ENCODE measurements at regions not wholly inside any gene's neighbourhood (a gene's known extent, or its start where the extent isn't known, plus 50 kb on each side); places are given as distances from the start of the nearest gene placed in this dataset.

- WGBS (ENCODE audit: insufficient coverage), result no CpG with 5 or more reads among the region's 2 CpGs
- H3K9me3 ChIP-seq (ENCODE audit: control extremely low read depth in 1 of 5, control insufficient read depth in 4 of 5, insufficient read depth in 2 of 5, low read depth in 1 of 5, low read length in 4 of 5), result peaks cover 0 to 4% (median 0%) of the 10 kb centered on the region in 5 experiments
- no peaks in the 10 kb centered on the region for H3K36me3 ChIP-seq (ENCODE audit: control insufficient read depth in 4 of 4, insufficient read depth in 4 of 4, low read length in 3 of 4)
- CTCF ChIA-PET, result no interaction called here
- DNase-seq, result no peak
- no peaks in the 10 kb centered on the region for H3K27me3 ChIP-seq (replicated peaks in 2 of 5; ENCODE audit: control insufficient read depth in 4 of 5, insufficient read depth in 5 of 5, low read length in 4 of 5)
- H3K4me1 ChIP-seq (ENCODE audit: control extremely low read depth in 1 of 4, control insufficient read depth in 4 of 4, insufficient read depth in 4 of 4, low read length in 3 of 4), result no peaks in the 10 kb centered on the region
- POLR2A ChIA-PET, result no interaction called here
- no peak overlapping the region for H3K4me3 ChIP-seq (ENCODE audit: control insufficient read depth in 1 of 7, extremely low read depth in 1 of 7, insufficient read depth in 4 of 7, low read depth in 2 of 7, low read length in 6 of 7)
- no peak overlapping the region for H3K27ac ChIP-seq (ENCODE audit: insufficient read depth in 1 of 2, low read depth in 1 of 2, low read length in 2 of 2, poor library complexity in 1 of 2, severe bottlenecking in 2 of 2)
These were observed 106.9 kb downstream of the KDR start for GRCh38 chr4:55018521-55018920.

- Histone ChIP-seq H3K4me1 (ENCODE audit: control extremely low read depth in 1 of 4, control insufficient read depth in 4 of 4, insufficient read depth in 4 of 4, low read length in 3 of 4) (no peaks in the 10 kb centered on the region), H3K9me3 (ENCODE audit: control extremely low read depth in 1 of 5, control insufficient read depth in 4 of 5, insufficient read depth in 2 of 5, low read depth in 1 of 5, low read length in 4 of 5) (peaks cover 0 to 4% (median 0%) of the 10 kb centered on the region in 5 experiments), H3K27me3 (replicated peaks in 2 of 5; ENCODE audit: control insufficient read depth in 4 of 5, insufficient read depth in 5 of 5, low read length in 4 of 5) (no peaks in the 10 kb centered on the region), H3K27ac (ENCODE audit: insufficient read depth in 1 of 2, low read depth in 1 of 2, low read length in 2 of 2, poor library complexity in 1 of 2, severe bottlenecking in 2 of 2) (no peak overlapping the region), H3K36me3 (ENCODE audit: control insufficient read depth in 4 of 4, insufficient read depth in 4 of 4, low read length in 3 of 4) (no peaks in the 10 kb centered on the region), H3K4me3 (ENCODE audit: control insufficient read depth in 1 of 7, extremely low read depth in 1 of 7, insufficient read depth in 4 of 7, low read depth in 2 of 7, low read length in 6 of 7) (no peak overlapping the region)
- no peak for DNase-seq
- 93% methylated on average over 3 of the region's 4 CpGs for WGBS (ENCODE audit: insufficient coverage)
- ChIA-PET CTCF (no interaction called here), POLR2A (no interaction called here)
These were observed 108.0 kb downstream of the KDR start for GRCh38 chr4:55017406-55017805.

DNA sequence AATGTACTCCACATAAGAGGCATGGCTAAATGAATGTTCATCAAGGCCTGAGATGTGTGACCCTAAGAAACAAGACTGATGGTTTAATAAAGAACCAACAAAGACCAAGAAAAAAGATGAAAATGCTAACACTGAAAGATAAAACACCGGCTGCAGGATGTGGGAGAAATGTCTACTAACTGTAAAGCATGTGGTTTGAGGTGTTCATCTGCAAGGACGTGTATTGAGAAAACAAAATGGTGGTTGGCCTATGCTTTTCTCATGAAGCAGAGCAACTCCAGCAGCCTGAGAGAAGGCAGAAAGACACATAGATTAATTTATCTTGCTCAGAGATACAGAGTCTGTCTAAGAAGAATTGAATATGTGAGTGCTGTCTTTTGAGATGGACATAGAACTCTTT is 109.3 kb downstream of the KDR start:
- POLR2A ChIA-PET, result no interaction called here

GRCh38 chr4:55014876-55015275 is 110.5 kb downstream of the KDR start:
- H3K9me3 ChIP-seq (ENCODE audit: control extremely low read depth in 1 of 5, control insufficient read depth in 4 of 5, insufficient read depth in 2 of 5, low read depth in 1 of 5, low read length in 4 of 5), result no peaks in the 10 kb centered on the region
- no peak overlapping the region for H3K27ac ChIP-seq (ENCODE audit: insufficient read depth in 1 of 2, low read depth in 1 of 2, low read length in 2 of 2, poor library complexity in 1 of 2, severe bottlenecking in 2 of 2)
- H3K4me3 ChIP-seq (ENCODE audit: control insufficient read depth in 1 of 7, extremely low read depth in 1 of 7, insufficient read depth in 4 of 7, low read depth in 2 of 7, low read length in 6 of 7), result no peak overlapping the region
- no peaks in the 10 kb centered on the region for H3K4me1 ChIP-seq (ENCODE audit: control extremely low read depth in 1 of 4, control insufficient read depth in 4 of 4, insufficient read depth in 4 of 4, low read length in 3 of 4)
- ChIA-PET POLR2A (no interaction called here), CTCF (no interaction called here)
- H3K36me3 ChIP-seq (ENCODE audit: control insufficient read depth in 4 of 4, insufficient read depth in 4 of 4, low read length in 3 of 4), result no peaks in the 10 kb centered on the region
- DNase-seq, result no peak
- 86% methylated on average over 2 of the region's 2 CpGs for WGBS (ENCODE audit: insufficient coverage)
- H3K27me3 ChIP-seq (replicated peaks in 2 of 5; ENCODE audit: control insufficient read depth in 4 of 5, insufficient read depth in 5 of 5, low read length in 4 of 5), result no peaks in the 10 kb centered on the region

More for the DNA sequence above, 109.3 kb downstream of the KDR start:
- no peak overlapping the region for H3K27ac ChIP-seq (ENCODE audit: insufficient read depth in 1 of 2, low read depth in 1 of 2, low read length in 2 of 2, poor library complexity in 1 of 2, severe bottlenecking in 2 of 2)
- CTCF ChIA-PET, result no interaction called here
- H3K4me1 ChIP-seq (ENCODE audit: control extremely low read depth in 1 of 4, control insufficient read depth in 4 of 4, insufficient read depth in 4 of 4, low read length in 3 of 4), result no peaks in the 10 kb centered on the region
- no peak for DNase-seq
- no peak overlapping the region for H3K4me3 ChIP-seq (ENCODE audit: control insufficient read depth in 1 of 7, extremely low read depth in 1 of 7, insufficient read depth in 4 of 7, low read depth in 2 of 7, low read length in 6 of 7)
- WGBS (ENCODE audit: insufficient coverage), result 100% methylated on average over 2 of the region's 2 CpGs
- no peaks in the 10 kb centered on the region for H3K27me3 ChIP-seq (replicated peaks in 2 of 5; ENCODE audit: control insufficient read depth in 4 of 5, insufficient read depth in 5 of 5, low read length in 4 of 5)
- peaks cover 0 to 2% (median 0%) of the 10 kb centered on the region in 5 experiments for H3K9me3 ChIP-seq (ENCODE audit: control extremely low read depth in 1 of 5, control insufficient read depth in 4 of 5, insufficient read depth in 2 of 5, low read depth in 1 of 5, low read length in 4 of 5)
- H3K36me3 ChIP-seq (ENCODE audit: control insufficient read depth in 4 of 4, insufficient read depth in 4 of 4, low read length in 3 of 4), result no peaks in the 10 kb centered on the region

DNA sequence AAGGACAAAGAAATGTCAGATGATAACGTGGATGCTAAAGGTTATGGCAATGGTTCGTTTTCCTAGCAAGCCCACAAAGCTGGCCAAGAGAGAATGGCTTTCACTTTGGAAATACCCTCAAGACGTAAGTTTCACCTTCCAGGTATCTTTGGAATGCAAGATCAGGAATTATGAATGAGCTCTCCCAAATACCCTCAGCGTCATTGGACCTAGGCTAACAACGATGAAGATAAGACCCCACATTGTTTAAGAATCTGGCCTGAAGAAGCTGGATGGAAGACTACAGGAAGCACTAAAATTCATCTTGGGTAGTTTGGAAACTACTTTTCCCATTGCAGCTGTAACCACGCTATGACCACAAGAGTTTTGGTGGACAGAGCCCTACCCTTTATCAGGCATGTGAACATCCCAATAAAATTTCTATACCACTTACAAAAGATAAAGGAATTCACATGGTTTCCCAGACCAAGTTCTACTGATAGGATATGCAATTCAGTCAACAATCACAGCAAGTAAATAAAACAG is 111.9 kb downstream of the KDR start:
- Histone ChIP-seq H3K36me3 (ENCODE audit: control insufficient read depth in 4 of 4, insufficient read depth in 4 of 4, low read length in 3 of 4) (no peaks in the 10 kb centered on the region), H3K27me3 (replicated peaks in 2 of 5; ENCODE audit: control insufficient read depth in 4 of 5, insufficient read depth in 5 of 5, low read length in 4 of 5) (no peaks in the 10 kb centered on the region), H3K27ac (ENCODE audit: insufficient read depth in 1 of 2, low read depth in 1 of 2, low read length in 2 of 2, poor library complexity in 1 of 2, severe bottlenecking in 2 of 2) (no peak overlapping the region), H3K9me3 (ENCODE audit: control extremely low read depth in 1 of 5, control insufficient read depth in 4 of 5, insufficient read depth in 2 of 5, low read depth in 1 of 5, low read length in 4 of 5) (no peaks in the 10 kb centered on the region), H3K4me3 (ENCODE audit: control insufficient read depth in 1 of 7, extremely low read depth in 1 of 7, insufficient read depth in 4 of 7, low read depth in 2 of 7, low read length in 6 of 7) (no peak overlapping the region), H3K4me1 (ENCODE audit: control extremely low read depth in 1 of 4, control insufficient read depth in 4 of 4, insufficient read depth in 4 of 4, low read length in 3 of 4) (no peaks in the 10 kb centered on the region)
- ChIA-PET POLR2A (no interaction called here), CTCF (no interaction called here)
- no peak for DNase-seq
- WGBS (ENCODE audit: insufficient coverage), result 98% methylated on average over 6 of the region's 6 CpGs

DNA sequence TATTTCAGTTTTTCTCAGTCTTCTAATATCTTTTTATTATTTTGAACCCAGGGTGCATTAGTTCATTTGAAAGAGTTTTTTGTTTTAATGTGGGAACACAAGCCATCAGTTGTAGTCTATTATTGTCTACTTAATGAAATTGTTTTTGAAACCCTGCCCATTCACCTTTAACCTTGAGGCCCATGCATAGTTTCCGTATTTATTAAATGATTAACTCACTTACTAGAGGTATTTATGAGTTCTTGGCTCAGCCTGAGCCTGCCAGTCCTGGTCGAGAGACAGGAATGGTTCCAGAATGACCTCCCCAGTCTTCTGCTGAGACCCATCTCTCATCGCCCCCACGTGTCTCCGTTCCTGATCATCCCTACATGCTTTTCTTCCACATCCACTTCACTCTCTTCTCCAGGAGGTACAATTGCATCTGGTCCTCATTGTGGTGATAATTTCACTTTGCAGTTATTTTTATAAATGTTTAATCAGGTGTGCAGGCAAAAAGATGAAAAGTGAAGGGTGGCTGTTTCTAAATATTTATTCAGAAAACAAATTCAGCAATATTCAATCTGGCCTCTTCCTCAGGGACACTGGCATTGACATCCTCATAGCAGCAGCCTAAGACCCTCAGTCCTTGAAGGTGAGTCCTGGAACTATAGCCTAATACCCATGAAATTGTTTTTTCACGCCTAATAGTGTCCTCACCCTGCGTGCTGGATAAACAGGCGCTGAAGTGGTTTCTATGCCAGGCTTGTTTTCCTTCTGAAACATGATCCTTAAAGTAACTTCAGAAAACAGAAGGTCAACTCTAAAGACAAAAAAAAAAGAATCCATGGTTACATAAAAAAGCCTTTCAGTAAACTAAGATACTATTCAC is 112.8 kb downstream of the KDR start:
- Histone ChIP-seq H3K27ac (ENCODE audit: insufficient read depth in 1 of 2, low read depth in 1 of 2, low read length in 2 of 2, poor library complexity in 1 of 2, severe bottlenecking in 2 of 2) (no peak overlapping the region), H3K4me3 (ENCODE audit: control insufficient read depth in 1 of 7, extremely low read depth in 1 of 7, insufficient read depth in 4 of 7, low read depth in 2 of 7, low read length in 6 of 7) (no peak overlapping the region), H3K27me3 (replicated peaks in 2 of 5; ENCODE audit: control insufficient read depth in 4 of 5, insufficient read depth in 5 of 5, low read length in 4 of 5) (no peaks in the 10 kb centered on the region), H3K36me3 (ENCODE audit: control insufficient read depth in 4 of 4, insufficient read depth in 4 of 4, low read length in 3 of 4) (no peaks in the 10 kb centered on the region), H3K9me3 (ENCODE audit: control extremely low read depth in 1 of 5, control insufficient read depth in 4 of 5, insufficient read depth in 2 of 5, low read depth in 1 of 5, low read length in 4 of 5) (no peaks in the 10 kb centered on the region), H3K4me1 (ENCODE audit: control extremely low read depth in 1 of 4, control insufficient read depth in 4 of 4, insufficient read depth in 4 of 4, low read length in 3 of 4) (no peaks in the 10 kb centered on the region)
- no peak for DNase-seq
- 85% methylated on average over 2 of the region's 8 CpGs for WGBS (ENCODE audit: insufficient coverage)
- ChIA-PET CTCF (no interaction called here), POLR2A (no interaction called here)

DNA sequence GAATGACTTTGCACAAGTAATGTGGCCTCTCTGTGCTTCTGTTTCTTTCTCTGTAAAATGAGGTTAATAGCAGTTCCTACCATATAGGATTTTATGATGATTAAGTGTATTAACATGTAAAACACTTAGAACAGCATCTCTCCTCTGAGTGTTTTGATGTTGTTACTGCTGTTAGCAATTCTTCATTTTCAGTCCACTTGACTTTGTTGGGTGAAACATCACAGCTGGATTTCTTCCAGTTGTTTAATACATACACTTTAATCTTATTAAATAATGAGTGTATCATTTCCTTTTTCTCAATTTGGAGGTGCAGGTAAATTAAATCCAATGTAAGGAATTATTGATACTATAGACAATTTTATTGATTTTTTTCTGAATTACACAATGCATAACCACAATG is 113.6 kb downstream of the KDR start:
- Histone ChIP-seq H3K36me3 (ENCODE audit: control insufficient read depth in 4 of 4, insufficient read depth in 4 of 4, low read length in 3 of 4) (no peaks in the 10 kb centered on the region), H3K4me3 (ENCODE audit: control insufficient read depth in 1 of 7, extremely low read depth in 1 of 7, insufficient read depth in 4 of 7, low read depth in 2 of 7, low read length in 6 of 7) (no peak overlapping the region), H3K4me1 (ENCODE audit: control extremely low read depth in 1 of 4, control insufficient read depth in 4 of 4, insufficient read depth in 4 of 4, low read length in 3 of 4) (no peaks in the 10 kb centered on the region), H3K27ac (ENCODE audit: insufficient read depth in 1 of 2, low read depth in 1 of 2, low read length in 2 of 2, poor library complexity in 1 of 2, severe bottlenecking in 2 of 2) (no peak overlapping the region), H3K27me3 (replicated peaks in 2 of 5; ENCODE audit: control insufficient read depth in 4 of 5, insufficient read depth in 5 of 5, low read length in 4 of 5) (no peaks in the 10 kb centered on the region), H3K9me3 (ENCODE audit: control extremely low read depth in 1 of 5, control insufficient read depth in 4 of 5, insufficient read depth in 2 of 5, low read depth in 1 of 5, low read length in 4 of 5) (no peaks in the 10 kb centered on the region)
- ChIA-PET CTCF (interaction anchor here (0.8 kb wide), 1 partner anchor 9 kb away, joined by 3 read pairs; no protein-coding TSS in a partner anchor), POLR2A (no interaction called here)
- no peak for DNase-seq
